GM21515 (cell line): ENCODE measurements at regions not wholly inside any gene's neighbourhood (a gene's known extent, or its start where the extent isn't known, plus 50 kb on each side); places are given as distances from the start of the nearest gene placed in this dataset.

Experiments
- ATAC-seq: cut with Tn5 transposase; IDR thresholded peaks from one replicate; pipeline ENCODE4 v1.9.1; 2021; ENCODE audit not compliant: unreplicated experiment

- no peak for ATAC-seq
Observed at GRCh38 chr7:98679741-98680140, 62.7 kb downstream of the NPTX2 start.

GRCh38 chr7:98681511-98681910, 64.4 kb downstream of the NPTX2 start:
- ATAC-seq: no peak

GRCh38 chr7:98681951-98682350, 64.9 kb downstream of the NPTX2 start:
- ATAC-seq: no peak

- no peak for ATAC-seq
Observed at GRCh38 chr7:98683514-98683913, 66.4 kb downstream of the NPTX2 start.

- ATAC-seq: no peak
Observed at GRCh38 chr7:98685541-98685940, 68.5 kb downstream of the NPTX2 start.

GRCh38 chr7:98686466-98687080, 69.5 kb downstream of the NPTX2 start:
- ATAC-seq: no peak

GRCh38 chr7:98687111-98687751, 70.1 kb downstream of the NPTX2 start:
- ATAC-seq: no peak

- ATAC-seq: no peak
Observed at GRCh38 chr7:98691619-98692018, 74.5 kb downstream of the NPTX2 start.

GRCh38 chr7:98697083-98697482, 80.0 kb downstream of the NPTX2 start:
- ATAC-seq: no peak

GRCh38 chr7:98697485-98698240, 80.6 kb downstream of the NPTX2 start:
- no peak for ATAC-seq

GRCh38 chr7:98698976-98699375, 81.9 kb downstream of the NPTX2 start:
- no peak for ATAC-seq

- ATAC-seq: no peak
Observed at GRCh38 chr7:98700533-98700932, 83.4 kb downstream of the NPTX2 start.

- no peak for ATAC-seq
Observed at GRCh38 chr7:98701372-98701771, 84.3 kb downstream of the NPTX2 start.

- no peak for ATAC-seq
Observed at GRCh38 chr7:98702021-98702420, 84.9 kb downstream of the NPTX2 start.

- ATAC-seq: no peak
Observed at GRCh38 chr7:98703916-98704315, 86.8 kb downstream of the NPTX2 start.

GRCh38 chr7:98705626-98706025, 88.5 kb downstream of the NPTX2 start:
- no peak for ATAC-seq

GRCh38 chr7:98707076-98707475, 90.0 kb downstream of the NPTX2 start:
- ATAC-seq: no peak

GRCh38 chr7:98711945-98712344, 94.9 kb downstream of the NPTX2 start:
- ATAC-seq: no peak

GRCh38 chr7:98713165-98713810, 96.2 kb downstream of the NPTX2 start:
- no peak for ATAC-seq

GRCh38 chr7:98719396-98719795, 102.3 kb downstream of the NPTX2 start:
- ATAC-seq: no peak

- no peak for ATAC-seq
Observed at GRCh38 chr7:98722402-98722801, 105.3 kb downstream of the NPTX2 start.

- ATAC-seq: no peak
Observed at GRCh38 chr7:98724591-98724990, 107.5 kb downstream of the NPTX2 start.
